Testis (tissue), 2 donors: ENCODE measurements at regions not wholly inside any gene's neighbourhood (a gene's known extent, or its start where the extent isn't known, plus 50 kb on each side); places are given as distances from the start of the nearest gene placed in this dataset.

Experiments
- CTCF ChIP-seq, 3 experiments: fragments of 450-650 bp in 2 of 3; fragments of 200-600 bp in 1 of 3; sonication (generic) in 1 of 3; IDR thresholded peaks; one replicate each; pipeline ENCODE4 v1.5.1; 2016 to 2019; ENCODE audit warnings: antibody characterized with exemption in 3 of 3, mild to moderate bottlenecking in 2 of 3, moderate library complexity in 1 of 3
- POLR2A ChIP-seq: fragments of 450-650 bp; IDR thresholded peaks from one replicate; pipeline ENCODE4 v1.6.1; 2017; ENCODE audit warnings: antibody characterized with exemption, mild to moderate bottlenecking, moderate library complexity

GRCh38 chr15:62874064-62874463, 168.5 kb upstream of the TPM1 start:
- TF ChIP-seq CTCF (IDR thresholded peaks at IDR 0.05) (no peak), POLR2A (no peak)
